ENCODE measurements at regions not wholly inside any gene's neighbourhood (a gene's known extent, or its start where the extent isn't known, plus 50 kb on each side); places are given as distances from the start of the nearest gene placed in this dataset.
A peak's percentile ranks its signal among the peaks of the same experiment; 100 is the strongest.
"Not testable (repeated sequence)": the region's sequence is repeated elsewhere in the genome, so short reads cannot be mapped to it uniquely, and the experiment has no call there.

DNA sequence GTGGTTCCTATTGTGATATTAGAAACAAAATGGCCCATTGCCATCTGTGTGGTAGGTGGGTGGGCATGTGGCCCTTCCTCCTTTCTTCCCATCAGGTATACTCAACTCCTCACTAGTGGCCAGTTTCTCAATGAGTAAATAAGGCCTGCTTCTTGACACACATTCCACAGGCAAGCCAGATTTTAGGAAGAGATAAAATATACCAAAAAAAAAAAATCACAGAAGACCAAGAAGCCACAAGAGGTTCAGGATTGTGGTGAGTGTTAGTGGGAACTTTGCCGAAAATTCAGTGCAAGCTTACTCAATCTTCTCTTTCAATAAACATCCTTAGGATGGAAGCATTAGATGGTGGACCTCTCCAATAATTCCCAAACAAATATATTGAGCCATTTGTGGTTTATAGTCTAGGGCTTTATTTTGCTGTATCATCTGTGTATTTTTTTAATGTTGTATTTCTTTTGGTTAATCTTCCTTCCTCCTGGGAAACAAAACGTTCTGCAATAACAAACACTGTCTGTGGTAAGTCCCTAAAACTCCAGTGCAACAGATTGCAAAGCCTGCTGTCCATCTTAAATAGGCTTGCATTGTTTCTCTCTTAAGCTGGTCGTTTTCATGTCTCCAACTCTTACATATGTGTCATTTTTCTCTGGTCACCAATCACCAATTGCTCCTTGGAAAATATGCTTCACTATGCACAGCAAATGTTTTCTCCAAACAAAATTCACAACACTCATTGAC lies 289.9 kb upstream of the KITLG start:
- DNase-seq = no peak

DNA sequence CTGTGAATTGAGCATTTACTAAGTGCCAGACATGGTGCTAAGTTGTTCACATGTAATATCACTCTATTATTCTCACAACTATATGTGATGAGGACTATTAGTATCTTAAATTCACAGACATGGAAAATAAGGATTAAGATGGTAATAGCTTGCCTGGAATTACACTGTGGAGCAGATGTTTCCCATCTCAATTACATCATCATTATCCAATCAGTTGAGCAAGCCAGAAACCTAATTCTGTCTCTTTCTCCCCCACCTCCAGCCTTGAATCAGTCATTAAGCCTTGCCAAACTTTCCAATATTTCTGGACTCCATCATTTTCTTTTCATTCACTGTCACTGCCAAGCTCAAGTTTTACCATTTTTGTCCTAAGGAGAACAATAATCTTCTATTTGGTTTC lies 287.8 kb upstream of the KITLG start:
- DNase-seq = no peak

GRCh38 chr12:88867510-88867909 lies 287.2 kb upstream of the KITLG start:
- DNase-seq = no peak

- no peak for DNase-seq
These were observed 286.6 kb upstream of the KITLG start for GRCh38 chr12:88866881-88867280.

GRCh38 chr12:88865537-88865936 lies 285.3 kb upstream of the KITLG start:
- no peak for DNase-seq

- no peak for DNase-seq
These were observed 280.6 kb upstream of the KITLG start for GRCh38 chr12:88860851-88861250.

DNA sequence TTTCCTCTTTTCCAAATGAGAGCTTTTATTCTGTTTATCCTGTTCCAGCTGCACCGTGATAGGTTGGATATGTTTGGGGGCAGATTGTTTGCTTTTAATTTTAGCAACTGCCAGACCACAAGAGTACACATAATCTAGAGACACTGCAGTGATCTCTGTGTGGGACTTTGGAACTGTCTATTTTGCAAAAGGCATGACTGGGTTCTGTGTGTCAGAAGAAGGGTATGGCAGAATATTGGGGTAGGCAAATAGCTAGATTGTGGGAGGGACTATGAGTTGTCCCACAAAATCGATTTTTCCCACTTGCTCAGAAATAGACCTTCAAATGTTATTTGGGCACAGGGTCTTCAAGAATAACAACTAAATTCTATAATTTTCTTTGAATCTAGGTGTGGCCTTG lies 275.9 kb upstream of the KITLG start:
- DNase-seq = no peak

DNA sequence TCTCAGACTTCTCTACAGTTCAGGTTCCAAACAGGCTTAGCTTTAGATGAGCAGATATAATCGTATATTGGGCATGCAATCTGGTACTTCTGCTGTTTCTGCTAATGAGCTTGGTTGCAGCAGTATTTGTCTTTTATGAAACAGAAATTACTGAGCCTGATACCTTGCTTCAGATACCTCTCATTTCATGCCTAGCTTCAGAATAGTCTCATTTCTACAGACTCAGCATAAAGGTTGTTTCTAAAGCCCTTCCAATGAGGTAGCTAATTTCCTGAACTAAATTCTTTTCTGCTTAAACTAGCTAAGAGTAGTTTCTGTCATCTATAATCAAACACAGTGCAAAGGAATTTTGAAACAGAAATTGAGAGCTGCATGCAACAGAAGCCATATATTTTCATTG lies 275.0 kb upstream of the KITLG start:
- DNase-seq = no peak

- no peak for DNase-seq
These were observed 274.0 kb upstream of the KITLG start for GRCh38 chr12:88854260-88854659.

- DNase-seq = not testable (repeated sequence)
These were observed 267.0 kb upstream of the KITLG start for GRCh38 chr12:88847246-88847645.

DNA sequence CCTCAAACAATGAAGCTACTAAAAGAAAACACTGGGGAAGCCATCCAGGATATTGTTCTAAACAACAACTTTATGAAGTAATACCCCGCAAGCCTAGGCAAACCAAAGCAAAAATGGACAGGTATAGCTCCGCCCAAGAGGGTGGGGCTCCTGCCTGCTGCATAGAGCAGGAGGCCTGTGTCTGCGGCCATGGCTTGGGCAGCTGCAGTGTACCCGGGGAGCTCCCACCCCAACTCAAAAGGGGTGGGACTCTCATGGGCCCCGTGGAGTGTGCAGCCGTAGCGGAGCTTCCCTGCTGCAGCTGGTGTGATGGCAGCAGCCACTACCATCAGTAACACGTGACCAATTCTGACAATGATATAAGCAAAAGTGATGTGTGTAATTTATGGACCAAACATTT lies 264.2 kb upstream of the KITLG start:
- no peak for DNase-seq

DNA sequence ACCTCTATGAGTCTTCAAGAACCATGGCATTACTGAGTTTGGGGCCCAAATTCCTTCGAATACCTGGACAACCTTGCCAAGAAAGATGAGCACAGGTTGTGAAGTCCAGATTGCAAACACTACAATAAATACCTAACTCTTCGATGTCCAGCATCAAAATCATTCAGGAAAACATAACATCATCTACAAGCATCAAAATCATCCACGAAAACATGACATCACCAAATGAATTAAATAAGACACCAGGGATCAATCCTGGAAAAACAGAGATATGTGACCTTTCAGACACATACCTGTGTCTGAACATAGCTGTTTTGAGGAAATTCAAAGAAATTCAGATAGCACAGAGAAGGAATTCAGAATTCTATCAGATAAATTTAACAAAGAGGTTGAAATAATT lies 262.0 kb upstream of the KITLG start:
- no peak for DNase-seq

DNA sequence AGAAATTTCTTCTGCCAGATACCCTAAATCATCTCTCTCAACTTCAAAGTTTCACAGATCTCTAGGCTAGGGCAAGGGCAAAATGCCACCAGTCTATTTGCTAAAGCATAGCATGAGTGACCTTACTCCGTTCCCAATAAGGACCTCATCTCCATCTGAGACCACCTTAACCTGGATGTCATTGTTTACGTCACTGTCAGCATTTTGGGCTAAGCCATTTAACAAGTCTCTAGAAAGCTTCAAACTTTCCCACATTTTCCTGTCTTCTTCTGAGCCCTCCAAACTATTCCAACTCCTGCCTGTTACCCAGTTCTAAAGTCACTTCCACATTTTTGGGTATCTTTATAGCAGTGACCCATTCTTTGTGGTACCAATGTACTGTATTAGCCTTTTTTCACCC lies 259.2 kb upstream of the KITLG start:
- no peak for DNase-seq

GRCh38 chr12:88836156-88836555 lies 255.9 kb upstream of the KITLG start:
- no peak for DNase-seq

DNA sequence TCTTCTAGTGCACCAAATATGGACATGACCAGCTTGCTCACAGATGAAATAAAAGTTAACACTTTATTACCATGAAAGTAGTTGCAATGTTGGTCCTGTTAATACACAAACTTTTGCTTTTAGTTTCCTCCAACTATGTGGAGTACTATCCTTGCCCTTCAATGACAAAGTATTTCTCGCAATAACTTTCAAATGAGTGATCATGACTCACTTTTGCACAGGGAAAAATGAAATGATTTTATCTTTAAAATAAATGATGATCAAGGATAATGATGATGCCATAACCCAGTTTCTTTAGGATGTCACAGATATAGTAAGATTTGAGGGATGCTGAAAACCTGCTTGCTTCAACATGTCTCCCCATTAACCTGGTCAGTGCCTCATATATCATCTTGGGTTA lies 254.0 kb upstream of the KITLG start:
- DNase-seq = no peak

GRCh38 chr12:88833641-88834116 lies 253.4 kb upstream of the KITLG start:
- no peak for DNase-seq

GRCh38 chr12:88828537-88828936 lies 248.3 kb upstream of the KITLG start:
- DNase-seq = peak; percentile 3

DNA sequence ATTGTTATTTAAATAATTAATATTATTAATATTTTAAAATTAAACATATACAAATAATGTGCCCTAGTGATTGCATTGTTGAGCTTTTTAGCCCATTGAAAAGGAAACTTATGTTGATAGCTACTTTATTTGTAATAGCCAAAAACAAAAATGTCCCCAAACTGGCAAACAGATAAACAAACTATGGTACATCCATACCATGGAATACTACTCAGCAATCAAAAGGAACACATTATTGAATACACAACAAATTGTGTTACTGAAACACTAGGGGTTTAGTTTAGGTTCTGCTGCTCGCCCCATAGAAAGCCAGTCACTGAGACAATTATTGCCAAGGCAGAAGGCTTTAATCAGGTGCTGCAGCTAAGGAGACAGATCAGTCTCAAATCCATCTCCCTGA lies 239.7 kb upstream of the KITLG start:
- no peak for DNase-seq

DNA sequence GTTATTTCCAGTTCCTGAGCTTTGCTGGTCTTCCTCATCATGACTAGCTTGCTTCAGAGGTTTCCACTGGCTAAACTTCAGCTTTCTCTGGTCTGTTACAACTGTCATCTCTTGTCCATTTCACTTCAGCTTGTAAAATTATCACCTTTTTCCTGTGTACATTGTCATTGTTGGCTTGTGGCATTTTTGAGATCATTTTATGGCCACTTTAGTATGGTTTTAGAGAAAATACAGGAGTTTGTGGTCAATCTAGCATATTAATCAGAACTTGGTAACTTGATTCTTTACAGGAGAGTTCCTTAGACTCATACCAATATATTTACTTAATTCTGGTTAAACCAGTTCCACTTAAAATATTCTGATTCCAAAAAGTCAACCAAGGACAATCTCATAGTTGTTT lies 235.9 kb upstream of the KITLG start:
- DNase-seq = peak; percentile 31

DNA sequence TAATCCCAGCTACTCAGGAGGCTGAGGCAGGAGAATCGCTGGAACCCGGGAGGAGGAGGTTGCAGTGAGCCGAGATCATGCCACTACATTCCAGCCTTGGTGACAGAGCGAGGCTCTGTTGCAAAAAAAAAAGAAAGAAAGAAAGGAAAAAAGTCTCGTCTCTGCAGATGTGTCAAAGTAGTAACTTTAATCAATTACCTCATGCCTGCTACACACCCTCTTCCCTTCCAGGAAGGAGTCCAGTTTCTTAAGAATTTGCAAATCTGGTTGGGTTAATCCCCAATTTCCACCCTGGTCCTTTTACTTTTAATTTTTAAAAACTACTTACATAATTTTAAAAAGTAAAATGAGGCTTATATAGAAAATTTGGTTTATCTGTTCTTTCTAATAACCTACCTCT lies 234.5 kb upstream of the KITLG start:
- DNase-seq = no peak

DNA sequence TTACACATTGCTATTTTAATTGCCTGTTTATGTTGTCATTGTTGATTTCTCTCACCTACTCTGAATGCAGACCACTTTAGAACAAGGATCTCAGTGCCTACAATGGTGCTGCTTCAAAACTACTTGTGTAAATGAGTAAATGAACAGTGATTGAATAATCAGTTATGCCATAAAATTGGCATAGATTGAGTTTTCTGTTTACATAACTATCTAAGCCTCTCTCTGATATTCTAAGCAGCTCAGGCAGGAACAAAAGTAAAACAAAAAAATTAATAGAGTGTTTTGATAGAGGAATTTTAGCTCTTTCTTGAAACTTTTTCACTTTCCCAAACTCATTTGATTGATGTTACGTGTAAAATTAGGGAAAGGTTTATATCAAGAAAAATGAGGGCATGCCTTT lies 232.3 kb upstream of the KITLG start:
- DNase-seq = no peak

- DNase-seq = no peak
These were observed 230.5 kb upstream of the KITLG start for GRCh38 chr12:88810806-88811205.

- not testable (repeated sequence) for DNase-seq
These were observed 229.6 kb upstream of the KITLG start for GRCh38 chr12:88809841-88810240.

DNA sequence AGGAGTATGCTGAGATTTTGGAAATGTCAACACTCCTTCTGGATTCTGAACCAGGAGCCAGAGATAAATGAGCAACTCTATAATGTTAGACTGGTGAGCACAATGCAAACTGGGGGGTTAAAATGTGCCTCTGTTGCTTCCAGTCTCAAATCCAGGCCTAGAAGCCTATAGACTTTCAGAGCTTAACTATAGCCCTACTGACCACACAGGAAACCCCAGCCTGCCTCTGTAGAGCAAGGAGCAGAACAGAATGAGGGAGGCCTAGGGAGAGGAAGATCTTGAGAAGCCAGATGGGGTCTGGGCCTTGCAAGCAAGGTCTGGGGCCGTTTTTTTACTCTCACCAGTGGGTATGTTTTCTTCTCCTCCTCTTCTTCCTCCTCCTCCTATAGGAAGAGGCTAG lies 225.4 kb upstream of the KITLG start:
- peak; percentile 72 for DNase-seq

- DNase-seq = peak; percentile 37
These were observed 225.0 kb upstream of the KITLG start for GRCh38 chr12:88805286-88805685.
